GM19035 (cell line): ENCODE measurements at regions not wholly inside any gene's neighbourhood (a gene's known extent, or its start where the extent isn't known, plus 50 kb on each side); places are given as distances from the start of the nearest gene placed in this dataset.
A peak's percentile ranks its signal among the peaks of the same experiment; 100 is the strongest.
"Not testable (repeated sequence)": the region's sequence is repeated elsewhere in the genome, so short reads cannot be mapped to it uniquely, and the experiment has no call there.

Experiments
- ATAC-seq: cut with Tn5 transposase; IDR thresholded peaks from one replicate; pipeline ENCODE4 v1.9.1; 2021; ENCODE audit not compliant: unreplicated experiment

DNA sequence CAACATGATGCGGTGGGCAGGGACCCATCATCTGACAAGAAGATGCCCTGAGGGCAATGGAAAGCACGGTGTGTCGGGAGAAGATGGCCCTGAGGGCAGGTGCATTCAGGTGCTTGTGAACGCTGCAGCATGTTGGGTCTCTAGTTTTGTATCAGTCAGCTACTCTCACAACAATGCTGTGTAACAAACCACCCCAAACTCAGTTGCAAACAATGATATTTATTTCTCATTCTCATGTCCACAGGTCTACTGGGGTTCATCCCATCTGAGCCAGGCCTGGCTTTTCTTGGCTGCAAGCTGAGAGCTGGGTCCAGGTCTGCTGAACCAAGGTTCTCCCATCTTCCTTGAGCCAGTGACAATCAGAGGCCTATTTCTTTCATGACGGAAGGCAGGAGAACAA lies 461.6 kb downstream of the PREX1 start:
- no peak for ATAC-seq

DNA sequence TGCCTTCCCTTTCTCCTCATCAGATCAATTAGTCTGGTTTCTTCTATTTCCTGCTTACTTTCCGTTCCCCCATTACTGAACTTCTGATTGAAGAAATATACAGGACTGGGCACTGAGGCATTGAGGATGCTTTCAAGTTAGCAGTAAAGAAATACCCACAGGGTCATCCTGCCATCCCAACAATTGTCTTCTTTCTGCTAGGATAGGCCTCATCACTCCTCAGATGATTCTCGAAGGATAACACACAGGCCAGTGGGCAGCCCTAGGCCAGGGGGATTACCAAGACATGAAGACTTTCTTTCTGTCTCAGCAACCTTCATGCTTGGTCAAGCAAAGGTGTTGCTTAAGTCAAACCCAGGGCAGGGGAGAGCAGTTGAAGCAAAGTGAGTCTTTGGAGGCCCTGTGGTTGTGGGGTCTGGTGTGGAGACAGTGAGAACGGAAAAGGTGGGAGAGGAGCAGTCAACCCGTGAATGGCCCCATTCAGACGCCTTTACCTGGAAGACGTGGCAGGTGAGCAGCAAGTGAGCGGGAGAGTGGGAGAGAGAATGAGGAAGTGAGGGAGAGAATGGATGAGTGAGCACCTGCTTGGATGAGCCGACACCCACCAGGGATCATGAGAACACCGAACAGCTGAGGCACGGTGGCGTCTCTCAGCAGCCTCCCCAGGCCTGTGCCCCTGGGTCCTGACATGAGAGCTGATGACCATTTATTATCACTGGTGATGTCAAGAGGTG lies 462.9 kb downstream of the PREX1 start:
- no peak for ATAC-seq

DNA sequence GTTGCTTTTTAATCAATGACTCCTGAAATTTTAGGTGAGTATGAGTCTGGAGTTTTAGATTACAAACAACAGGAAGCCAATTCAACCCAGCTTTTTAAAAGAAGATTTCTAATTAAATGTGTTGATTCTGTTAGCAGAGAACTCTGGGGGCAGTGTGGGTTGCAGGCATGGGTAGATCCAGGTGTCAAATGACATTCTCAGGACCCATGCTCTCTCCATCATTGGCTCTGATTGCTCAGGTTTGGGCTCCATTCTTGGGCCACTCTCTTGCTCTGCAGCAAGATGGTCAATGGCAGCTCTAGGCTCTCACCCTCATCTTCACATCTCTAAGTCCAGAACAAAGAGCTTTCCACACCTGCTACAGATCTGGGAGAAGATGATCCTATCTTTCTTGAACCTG lies 463.7 kb downstream of the PREX1 start:
- ATAC-seq: no peak

DNA sequence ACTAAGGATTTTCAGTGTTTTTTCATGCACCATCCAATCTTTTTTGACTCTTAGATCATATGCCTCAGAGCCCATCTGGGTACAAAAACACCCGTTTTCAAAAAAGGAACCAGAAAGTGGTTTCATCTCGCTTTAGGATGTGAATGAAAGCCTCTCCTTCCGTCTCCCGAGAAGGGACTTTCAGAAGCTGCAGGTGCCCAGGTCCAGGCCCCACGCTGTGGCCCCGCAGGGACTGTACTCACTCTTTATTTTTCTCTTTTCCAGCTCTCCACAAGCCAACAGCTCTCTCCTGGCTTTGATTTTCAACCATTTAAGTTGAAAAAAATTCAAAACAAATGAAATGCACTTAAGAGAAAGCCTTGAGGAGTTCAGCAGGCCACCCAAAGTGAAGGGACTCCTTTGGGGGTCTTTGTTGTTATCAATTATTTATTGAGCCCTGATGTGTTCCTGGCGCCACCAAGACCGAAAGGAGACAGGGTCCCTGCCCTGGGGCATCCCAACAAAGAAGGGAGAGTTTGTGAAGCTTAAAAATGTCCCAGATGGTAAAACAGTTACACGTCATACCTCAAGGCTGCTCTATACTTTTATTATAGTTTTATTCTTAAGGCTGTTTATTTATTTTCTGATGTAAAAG lies 467.3 kb downstream of the PREX1 start:
- peak; percentile 44 for ATAC-seq

DNA sequence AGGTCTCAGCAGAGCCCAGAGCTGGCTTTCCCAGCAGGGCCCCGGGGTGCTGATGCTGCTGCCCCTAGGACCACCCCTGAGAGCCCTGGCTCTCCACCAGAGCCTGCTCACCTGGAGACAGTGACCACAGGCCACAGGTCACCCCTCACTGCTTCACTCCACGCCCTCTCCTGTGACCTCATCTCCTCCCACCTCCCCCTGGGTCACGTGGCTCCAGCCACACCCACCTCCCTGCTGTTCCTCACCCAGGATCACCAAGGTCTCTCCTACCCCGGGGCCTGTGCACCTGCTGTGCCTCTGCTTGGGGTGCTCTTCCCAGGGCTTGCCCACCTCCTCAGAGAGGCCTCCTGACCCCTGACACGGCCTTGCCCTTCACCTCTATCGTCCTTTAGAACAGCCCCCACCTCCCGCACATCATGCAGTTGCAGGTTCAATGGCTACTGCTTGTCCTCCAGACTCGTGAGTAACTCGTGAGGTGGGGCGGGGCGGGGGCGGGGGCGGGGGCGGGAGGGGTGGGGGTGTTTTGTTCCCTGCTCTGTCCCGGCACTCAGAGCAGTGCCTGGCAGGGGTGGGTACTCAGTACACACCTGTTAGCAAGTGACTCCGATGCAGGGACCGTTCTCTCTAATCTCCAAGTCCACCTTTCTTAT lies 468.0 kb downstream of the PREX1 start:
- peak; percentile 52 for ATAC-seq

DNA sequence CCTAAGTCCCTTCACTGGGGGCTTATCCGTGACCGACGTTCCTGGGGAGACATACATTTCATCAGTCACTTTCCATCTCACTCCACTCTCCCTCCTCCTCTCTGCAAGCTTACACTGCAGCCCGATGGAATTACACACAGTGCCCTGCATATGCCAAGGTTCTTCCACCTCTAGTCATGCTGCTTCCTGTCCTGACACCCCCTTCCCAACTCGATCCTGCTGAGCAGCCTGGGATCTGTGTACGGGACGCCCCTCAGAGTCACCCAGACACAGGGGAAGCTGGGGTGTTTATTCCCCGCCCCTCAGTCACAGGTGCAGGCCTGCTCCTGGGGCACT lies 468.8 kb downstream of the PREX1 start:
- ATAC-seq: not testable (repeated sequence)

DNA sequence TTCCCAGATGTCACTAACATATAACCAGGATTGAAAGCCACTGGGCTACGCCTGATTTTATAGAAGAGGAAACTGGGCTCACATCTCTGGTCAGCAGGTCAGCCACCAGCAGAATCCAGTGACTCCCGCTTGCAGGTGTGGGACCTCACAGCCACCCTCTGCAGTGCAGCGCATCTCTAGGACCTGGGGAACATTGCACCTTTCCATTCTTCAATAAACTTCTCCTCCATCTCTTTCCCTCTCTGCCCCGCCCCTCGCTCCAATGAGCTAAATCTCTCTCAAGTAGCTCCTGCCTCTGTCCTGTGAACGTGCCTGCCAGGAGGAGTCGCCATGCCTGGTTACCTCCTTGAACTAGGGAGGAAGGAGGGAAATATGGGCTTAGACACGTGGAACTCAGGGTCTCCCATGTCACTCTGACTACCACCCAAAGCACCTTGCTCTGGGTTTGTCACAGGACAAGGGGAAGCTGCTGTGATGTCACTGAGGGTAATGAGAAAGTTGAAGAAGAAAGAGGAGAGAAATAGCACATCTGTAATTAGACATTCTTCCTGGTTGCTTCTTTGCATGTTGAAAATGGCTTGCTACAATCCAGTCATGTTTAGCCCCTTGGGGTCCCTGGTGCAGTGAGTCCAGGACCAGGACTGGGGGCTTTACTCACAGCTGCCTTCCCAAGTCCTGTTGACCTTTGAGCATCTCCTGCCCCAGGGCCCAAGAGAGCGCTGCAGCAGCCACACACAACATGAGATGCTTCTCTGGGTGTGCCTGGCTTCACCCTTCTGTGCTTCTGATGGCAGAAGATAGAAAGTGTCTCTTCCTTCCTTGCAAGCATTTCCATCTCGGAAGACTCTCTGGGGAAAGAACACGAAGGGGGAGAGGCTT lies 469.4 kb downstream of the PREX1 start:
- no peak for ATAC-seq

DNA sequence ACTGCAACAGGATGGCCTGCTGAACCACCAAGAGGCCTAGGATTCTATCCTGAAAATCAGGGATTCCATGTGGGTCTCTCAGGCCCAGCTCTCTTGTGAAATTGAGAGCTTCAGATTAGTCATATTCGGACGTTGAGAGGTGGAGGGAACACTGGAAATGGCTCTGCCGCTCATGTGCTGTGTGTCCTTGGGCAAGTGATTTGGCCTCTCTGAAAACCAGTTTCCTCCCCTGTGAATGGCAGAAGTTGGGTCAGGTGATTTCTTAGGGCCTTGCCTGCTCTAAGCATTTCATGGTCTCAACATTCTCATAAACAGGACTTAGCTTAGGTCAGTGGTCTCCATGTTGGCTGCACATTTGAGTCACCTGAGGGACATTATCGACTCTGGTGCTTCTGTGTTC lies 470.1 kb downstream of the PREX1 start:
- no peak for ATAC-seq

DNA sequence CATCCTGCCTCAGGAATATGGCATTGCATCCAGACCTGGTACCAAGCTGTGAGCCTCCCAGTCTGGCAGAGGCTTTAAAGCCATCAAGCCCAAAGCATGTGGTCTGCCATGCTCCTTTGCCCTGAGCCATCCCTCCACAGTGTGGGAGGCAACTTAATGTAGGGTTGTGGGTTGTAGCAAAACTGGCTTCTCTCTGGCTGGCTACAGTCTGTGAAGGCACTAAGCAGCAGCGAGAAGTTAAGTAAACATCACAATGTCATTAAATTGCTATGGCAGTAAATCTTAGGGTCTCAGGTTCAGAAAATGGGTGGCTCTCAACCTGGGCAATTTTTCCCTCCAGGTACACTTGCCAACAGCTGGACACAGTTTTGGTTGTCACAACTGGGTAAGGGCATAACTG lies 472.9 kb downstream of the PREX1 start:
- no peak for ATAC-seq

DNA sequence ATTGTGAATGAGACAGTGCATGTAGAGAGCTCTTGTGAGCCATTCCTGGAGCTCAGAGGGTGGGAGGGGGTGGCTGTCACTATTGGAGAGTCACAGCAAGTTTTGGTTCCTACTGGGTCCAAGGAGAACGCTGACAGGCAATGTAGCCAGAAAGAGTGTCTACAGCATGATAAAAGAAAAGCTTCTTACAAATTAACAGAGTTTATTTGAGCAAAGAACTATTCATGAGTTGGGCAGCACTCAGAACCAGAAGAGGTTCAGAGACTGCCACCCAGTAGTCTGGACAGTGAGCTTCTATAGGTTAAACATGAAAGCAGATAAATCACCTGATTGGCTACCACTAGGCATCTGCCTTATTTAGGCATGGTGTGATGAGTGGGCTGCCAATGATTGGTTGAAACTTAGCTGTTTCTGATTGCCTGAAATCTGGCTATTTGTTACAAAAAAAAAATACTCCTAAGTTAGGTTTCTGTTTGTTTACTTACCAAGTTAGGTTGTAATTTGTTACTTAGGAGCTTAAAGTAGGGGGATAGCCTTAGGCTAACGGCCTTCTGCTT lies 473.4 kb downstream of the PREX1 start:
- ATAC-seq: no peak

DNA sequence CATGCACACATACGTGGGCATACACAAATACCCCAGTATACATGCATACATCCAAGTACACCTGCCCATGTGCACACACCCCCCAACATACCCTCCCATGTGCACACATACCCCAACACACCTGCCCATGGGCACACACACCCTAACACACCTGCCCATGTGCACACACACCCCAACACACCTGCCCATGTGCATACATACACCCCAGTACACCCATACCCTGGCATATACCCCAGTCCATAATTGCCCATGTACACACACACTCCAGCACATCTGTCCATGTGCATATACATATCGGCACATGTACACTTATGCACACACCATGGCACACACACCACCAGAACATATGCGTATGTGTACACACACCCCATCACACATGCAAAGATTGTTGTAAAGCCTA lies 475.2 kb downstream of the PREX1 start:
- no peak for ATAC-seq

DNA sequence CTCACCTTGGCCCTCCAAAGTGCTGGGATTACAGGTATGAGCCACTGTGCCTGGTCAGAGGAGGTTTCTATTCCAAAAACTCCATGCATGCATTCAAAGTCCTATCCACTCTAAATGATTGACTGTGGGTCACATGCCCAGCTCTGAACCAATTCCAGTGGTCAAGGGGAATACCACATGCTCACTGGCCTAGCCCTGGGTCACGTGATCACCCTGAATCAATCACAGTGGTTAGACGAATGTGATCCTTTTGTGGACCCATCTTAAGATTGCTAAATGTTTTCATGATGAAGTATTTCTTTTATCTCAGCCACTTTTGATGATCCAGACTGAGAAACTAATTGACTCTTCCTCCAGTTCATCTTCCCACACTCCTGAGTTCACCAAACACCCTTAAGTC lies 475.8 kb downstream of the PREX1 start:
- ATAC-seq: no peak

DNA sequence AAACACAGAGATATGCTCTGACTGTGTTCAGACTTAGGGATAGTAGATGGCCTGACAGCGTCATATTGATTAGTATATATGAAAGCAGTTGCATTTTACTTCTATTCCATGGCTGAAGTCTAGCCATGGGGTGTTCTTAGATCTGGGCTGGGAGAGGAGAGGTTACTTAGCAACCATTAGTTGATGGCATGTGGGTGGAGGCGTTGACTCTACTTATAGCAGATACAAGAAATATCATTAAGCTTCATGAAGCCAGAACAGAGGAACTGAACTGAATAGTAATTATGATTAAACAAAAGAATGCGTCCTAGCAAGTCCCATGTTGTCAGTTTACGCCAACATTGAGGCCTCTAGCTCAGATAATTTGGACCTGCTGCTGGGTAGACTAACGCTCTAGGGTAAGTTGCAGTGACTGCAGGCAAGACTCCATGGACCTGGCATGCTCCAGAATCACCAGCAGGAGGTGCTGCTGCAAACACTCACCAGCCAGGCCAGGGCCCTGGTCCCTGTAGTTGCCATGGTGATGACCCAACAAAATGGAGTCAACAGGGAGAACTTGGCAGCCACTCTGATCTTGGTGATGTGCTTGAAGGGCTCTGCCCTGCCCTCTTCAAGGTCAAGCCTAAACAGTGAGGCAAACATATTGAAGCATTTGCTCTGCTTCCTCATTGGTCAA lies 477.3 kb downstream of the PREX1 start:
- no peak for ATAC-seq

DNA sequence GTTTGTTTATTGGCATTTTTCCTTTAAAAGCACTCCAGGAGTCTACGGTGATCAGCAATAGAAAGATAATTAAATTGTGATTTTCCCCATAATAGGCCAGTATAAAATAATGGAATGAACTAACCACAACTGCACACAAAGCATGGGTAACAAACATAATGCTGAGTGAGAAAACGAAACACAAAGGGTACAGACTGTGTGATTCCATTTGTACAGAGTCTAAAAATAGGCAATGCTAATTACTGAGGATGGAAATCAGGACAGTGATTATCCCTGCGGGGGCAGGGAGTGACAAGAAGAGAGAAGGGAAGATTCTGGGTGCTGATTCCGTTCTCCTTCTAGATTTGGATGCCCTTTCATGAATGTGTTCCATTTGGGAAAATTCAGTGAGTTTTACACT lies 478.1 kb downstream of the PREX1 start:
- ATAC-seq: no peak

DNA sequence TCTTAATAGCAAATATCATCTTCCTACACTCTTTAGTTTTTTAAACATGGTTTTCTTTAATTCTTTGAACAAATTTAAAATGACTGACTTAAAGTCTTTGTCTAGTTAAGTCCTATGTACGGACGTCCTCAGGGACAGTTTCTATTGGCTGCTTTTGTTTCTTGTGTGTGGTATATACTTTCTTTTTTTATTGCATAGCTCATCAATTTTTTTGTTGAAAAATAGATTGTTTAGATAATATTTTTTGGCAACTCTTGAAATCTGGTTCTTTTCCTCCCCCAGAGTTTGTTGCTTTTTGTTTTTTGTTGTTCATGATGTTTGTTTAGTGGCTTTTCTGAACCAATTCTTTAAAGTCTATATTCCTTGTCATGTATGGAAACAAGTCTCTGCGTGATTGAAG lies 479.8 kb downstream of the PREX1 start:
- no peak for ATAC-seq

DNA sequence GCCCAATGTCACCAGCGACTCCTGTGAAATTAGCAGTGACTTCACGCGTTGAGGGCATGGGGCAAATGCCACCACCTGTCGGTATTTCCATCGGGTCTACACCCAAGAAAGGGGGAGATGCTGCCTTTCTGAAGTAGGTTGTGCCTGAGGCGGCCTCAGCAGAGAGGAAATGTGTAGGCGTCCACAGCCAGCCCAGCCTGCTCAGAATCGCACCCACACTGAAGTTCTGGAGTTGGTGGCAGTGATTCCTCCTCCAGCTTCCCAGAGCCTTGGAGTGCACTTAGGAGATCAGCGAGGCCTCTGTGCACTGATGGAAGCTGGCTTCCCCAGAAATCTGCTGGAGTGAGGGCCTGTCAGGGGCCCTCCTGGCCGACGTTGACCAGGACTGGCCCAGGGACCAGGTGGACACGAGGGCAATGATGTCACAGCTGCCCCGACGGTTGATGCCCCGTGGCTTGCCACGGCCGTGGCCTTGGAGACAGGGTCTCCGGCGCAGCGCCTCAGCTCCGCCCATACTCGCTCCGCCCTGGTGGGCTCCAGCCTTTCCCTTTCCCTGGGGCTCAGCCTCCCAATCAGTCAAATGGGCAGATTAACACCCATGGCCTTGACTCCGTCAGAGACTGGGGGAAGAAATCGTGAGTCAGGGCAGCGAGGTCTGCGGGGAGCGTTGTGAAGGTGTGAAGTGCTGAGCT lies 484.8 kb downstream of the PREX1 start:
- no peak for ATAC-seq

DNA sequence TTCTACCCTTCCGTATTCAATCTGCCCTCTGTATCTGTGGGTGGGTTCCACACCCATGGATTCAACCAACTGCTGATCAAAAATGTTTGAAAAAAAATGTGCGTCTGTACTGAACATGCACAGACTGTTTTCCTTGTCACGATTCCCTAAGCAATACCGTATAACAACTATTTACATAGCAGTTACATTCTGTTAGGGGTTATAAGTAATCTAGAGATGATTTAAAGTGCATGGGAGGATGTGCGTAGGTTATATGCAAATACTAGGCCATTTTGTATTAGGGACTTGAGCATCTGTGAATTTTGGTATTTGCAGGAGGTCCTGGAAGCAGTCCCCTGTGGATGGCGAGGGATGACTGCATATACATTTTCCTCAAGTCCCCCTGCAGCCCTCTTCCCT lies 486.9 kb downstream of the PREX1 start:
- no peak for ATAC-seq

DNA sequence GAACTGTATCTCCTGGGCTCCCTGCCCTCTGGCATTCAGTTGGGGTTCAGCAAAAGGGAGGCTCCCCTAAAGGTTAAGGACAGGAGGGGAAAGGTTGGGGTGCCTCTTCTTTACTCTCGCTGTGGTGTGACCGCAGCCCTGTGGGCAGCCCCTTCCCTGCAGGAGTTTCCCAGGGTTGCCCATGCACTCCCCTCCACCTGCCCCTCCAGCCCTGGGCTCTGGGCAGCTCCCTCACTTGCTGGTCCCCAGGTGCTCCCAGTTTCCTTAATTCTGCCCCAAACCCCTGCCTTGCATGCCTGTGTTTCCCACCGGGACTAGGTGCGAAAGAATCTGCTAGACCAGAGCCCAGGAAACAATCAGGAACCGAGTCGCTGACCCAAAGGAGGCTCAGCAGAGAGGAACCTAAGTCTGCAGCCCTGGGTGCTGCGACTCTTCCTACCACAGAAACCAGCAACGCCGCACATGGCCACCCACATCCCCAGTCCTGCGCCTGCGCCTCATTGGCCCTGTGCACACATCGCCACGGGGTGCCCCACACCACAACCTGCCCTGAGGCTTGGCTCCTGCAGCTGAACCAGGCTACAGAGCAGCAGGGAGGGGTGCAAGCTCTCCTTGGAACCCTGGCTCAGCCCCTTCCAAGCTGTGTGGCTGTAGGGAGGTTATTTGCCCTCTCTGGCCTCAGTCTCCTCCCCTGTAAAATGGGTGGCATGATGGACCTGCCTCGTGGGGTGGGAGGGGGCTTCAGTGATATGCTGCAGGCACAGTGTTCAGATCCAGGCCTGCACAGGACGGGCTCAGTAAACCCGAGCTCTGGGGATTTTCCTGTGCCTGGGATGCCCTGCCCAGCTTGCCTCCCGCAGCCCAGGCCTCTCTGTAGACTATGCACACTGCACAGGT lies 487.6 kb downstream of the PREX1 start:
- no peak for ATAC-seq
